ENCODE measurements at regions not wholly inside any gene's neighbourhood (a gene's known extent, or its start where the extent isn't known, plus 50 kb on each side); places are given as distances from the start of the nearest gene placed in this dataset.

DNA sequence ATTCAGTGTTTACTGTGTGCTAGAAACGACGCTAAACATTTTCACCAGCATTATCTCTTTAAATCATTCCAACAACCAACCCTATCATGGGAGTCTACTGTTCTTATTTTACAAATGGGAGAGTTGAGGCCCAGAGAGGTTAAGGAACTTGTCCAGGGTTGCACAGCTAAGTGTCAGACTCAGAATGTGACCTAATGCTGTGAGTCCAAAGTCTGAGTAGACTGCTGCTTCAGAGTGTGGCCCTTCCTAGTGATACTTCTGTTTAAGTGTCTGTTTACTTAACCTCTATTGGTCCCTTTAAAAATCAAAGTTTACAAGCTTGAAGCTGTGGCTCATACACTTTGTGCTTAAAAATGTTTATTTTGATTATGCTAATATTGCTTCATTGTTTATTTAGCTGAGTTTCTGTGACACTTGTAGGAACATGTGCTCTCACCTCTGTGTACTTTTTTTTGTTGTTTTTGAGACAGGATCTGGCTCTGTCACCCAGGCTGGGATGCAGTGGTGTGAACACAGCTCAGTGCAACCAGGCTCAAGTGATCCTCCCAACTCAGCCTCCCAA is 84.4 kb upstream of the SYPL1 start:
- DNase-seq = no peak

- no peak for DNase-seq
These were observed 81.5 kb upstream of the SYPL1 start for GRCh38 chr7:106193661-106194060.

- no peak for DNase-seq
These were observed 78.6 kb upstream of the SYPL1 start for GRCh38 chr7:106190589-106191330.

GRCh38 chr7:106187613-106188350 is 75.7 kb upstream of the SYPL1 start:
- DNase-seq = no peak

DNA sequence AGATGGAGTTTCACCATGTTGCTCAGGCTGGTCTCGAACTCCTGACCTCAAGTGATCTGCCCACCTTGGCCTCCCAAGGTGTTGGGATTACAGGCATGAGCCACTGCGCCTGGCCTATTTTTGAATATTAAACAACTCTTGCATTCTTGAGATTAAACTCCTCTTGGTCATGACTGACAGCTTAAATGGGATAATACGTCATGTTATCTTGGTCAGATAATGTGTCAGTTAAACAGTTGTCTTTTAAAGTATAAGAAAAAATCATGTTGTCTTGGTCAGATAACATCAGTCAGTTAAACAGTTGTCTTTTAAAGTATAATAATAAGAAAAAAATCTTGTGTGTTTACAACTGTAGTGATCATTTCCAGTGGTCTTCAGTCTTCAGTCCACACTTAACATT is 73.6 kb upstream of the SYPL1 start:
- DNase-seq = no peak

DNA sequence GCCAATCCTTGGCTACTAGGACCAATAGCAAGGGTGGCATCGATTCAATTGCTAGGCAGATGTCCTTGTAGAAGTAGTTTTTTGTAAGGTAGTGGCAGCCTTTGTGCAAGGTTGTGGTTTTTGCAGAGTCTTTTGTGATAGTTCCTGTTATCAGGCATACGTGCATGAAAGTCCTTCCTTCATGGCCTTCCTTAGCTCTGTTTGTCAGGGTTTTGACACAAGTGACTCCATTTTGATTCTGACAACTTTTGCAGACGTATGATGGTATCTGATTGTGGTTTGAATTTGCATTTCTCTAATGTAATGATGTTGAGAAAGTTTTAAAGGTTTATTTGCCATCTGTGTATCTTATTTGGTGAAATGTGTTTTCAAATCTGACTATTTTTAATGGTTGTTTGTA is 71.8 kb upstream of the SYPL1 start:
- no peak for DNase-seq

GRCh38 chr7:106182904-106183303 is 70.8 kb upstream of the SYPL1 start:
- no peak for DNase-seq

GRCh38 chr7:106181658-106182265 is 69.7 kb upstream of the SYPL1 start:
- DNase-seq = no peak

DNA sequence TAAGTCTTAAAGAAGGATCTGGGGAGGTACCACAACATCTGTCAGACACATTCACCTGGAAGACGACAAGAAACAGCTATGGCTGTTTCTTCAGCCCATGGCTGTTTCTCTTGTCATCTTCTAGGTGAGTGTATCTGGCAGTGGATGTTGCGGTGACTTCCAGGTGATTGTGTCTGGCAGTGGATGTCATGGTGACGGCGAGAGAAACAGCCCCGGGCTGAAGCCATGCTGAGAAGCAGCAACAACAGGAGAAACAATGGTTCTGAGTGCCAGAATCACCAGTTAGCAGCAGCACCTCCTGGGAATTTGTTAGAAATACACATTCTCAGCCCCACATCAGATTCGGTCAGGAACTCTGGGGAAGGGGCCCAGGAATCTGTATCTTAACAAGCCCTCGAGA is 68.6 kb upstream of the SYPL1 start:
- DNase-seq = no peak

DNA sequence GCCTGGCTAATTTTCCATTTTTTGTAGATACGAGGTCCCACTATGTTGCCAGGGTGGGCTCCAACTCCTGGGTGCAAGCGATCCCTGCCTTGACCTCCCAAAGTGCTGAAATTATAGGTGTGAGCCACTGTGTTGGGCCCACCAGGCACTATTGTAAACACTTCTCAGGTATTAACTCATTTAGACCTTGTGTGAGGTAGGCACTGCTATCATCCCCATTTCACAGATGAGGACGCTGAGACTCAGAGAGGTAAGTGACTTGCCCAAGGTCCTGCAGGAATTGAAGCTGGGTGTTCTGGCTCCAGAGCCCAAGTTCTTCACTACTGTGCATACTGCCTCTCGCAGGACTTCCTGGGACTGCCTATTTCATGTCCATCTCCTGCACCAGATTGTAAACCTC is 67.1 kb upstream of the SYPL1 start:
- DNase-seq = no peak

- no peak for DNase-seq
These were observed 66.6 kb upstream of the SYPL1 start for GRCh38 chr7:106178593-106179134.

DNA sequence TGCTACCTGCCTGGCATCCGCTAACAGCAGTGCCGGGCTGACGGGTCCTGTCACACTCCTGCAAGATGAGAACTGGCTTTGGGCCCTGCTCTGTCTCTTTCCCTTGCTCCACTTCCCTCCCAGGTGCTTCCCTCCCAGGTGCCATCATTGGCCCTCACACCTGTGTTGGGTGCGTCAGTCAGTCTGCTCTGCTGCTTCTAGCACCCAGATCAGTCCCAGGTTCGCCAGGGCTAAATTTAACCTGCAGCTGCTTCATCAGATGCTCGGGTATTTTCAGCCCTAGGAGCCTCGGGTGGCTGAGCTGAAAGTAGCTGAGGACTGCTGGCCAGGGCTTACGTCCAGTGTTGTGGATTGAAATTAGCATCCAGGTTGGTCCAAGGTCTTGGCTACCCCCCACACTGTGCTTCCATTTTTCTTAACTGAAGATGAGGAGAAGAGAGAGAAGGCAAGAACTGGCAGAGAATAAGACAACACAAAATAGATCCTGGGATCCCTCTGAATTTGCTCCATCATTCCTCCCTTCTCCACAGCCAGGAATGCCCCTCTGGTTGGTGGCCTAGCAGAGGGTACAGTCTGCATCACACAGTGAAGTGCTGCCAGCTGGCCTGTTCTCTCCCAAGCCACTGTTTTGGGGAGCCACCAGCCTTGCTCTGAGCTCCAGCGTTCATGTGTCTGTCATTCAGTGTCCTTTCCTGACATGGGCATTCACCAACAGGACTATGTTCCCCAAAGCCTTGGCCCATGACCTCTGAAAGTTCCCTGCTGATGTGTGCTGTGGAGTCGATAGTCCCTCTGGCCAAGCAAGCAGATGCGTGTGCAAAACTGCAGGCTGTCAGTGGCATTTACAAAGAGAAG is 65.9 kb upstream of the SYPL1 start:
- DNase-seq = no peak

DNA sequence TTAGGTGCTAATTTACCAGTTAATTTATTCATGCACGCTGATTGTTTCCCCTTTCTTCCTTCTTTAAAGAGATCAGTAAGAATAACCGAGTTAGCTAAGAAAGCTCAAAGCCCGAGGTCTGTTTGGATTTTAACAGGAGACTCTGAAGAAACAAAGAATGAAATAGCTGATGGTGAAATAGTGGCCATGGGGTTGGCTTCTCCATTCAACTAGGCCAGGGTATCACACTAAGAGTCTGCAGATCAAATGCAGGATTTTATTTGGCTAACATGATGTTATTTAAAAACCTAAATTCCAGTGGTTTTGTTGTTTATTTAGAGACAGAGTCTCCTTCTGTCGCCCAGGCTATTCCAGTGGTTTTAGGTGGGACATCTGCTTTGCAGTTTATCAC is 65.2 kb upstream of the SYPL1 start:
- no peak for DNase-seq

GRCh38 chr7:106176414-106177299 is 64.5 kb upstream of the SYPL1 start:
- peak; percentile 80 for DNase-seq

DNA sequence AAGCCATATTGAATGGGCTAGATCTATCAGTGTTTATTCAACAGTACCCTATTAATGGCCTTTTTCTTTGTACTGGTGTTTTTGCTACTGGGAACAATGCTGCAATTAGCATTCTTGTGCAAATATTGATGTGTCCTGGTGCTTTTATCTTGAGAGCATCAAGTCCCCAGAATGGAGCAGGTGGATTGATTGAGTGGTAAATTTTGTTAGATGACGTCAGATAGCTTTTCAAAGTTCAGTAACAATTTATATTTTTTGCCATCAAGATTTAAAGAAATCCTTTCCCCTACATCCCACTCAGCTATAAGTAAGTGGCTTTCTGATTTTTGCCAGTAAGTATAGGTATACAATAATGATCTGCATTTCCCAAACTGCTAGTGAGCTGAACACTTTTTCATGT is 63.4 kb upstream of the SYPL1 start:
- no peak for DNase-seq

DNA sequence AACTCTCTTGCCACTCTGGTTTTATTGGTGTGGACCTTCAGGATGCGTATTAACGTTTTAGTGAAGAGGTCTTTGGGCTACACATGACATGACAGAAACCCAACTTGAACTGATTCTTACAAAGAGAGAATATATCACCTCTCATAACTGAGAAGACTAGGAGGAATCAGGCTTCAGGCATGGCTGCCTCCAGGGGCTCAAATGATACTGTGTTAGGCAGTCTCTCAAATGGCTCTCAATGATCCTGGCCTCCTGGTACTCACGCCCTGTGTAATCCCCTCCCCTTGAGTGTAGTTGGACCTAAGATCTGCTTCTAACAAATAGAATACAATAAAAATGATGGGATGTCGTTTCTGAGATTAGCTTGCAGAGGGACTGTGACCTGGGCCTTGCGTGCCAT is 58.5 kb upstream of the SYPL1 start:
- DNase-seq = no peak

DNA sequence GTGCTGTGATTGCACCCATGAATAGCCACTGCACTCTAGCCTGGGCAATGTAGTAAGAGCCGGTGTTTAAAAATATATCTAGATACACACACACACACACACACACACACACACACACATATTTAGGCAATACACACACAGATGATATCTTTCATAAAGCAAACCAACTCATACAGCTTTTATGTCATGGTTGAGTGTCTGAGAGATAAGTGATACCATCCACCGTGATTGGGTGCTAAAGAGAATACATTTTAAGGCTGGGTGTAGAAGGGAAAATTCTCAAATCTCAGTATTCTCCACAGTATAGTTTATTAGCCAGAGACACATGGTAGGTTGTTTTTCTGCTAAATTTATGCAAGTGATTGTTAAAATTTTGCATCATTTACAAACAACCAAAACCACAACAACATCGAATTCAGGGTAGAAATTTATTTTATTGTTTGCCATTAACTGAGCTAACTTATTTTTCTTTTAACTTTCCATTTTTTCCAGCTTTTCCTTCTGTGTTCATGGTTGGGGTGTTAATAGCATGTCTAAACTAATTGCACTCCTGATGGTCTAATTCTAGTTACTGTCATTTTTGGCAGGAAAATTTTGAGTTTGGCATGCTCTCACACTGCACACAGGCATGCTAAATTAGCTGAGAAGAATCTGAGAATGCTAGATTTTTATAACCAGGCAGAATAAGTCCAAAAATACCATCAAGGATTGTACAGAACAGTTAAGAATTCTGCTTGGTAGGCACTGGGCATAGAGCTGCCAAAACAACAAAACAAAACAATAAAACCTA is 57.9 kb upstream of the SYPL1 start:
- no peak for DNase-seq

DNA sequence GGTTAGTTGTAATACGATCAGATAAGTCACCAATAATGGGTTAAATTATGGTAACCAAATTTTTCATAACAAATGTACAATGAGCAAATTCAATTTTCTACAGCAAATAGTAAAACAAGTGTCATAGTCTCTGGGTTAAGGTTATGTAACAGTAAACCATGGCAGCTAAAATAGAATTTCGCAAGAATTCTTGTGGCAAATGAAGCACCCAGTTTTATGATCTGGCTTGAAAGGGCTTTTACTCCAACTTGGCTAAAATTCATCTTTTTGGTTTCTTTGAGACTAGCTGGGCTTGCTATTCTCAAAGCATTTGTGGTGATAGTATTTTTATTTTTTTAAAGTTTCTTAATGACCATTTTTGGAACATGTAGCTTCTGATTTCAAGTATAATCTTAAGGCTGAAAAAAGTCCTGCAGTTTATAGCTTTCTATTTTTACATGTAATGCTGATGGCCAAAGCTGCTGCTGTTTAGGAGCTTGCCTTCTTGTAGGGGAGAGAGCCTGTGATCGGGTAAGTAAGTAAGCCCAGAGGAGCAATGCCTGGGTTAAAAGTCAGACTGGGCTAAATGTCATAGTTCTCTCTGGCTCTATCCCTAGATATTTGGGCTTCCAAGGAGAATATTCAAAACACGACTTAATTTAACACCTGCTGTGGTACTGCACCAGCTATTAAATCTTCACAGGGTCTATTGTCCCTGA is 55.5 kb upstream of the SYPL1 start:
- no peak for DNase-seq

GRCh38 chr7:106166651-106167342 is 54.7 kb upstream of the SYPL1 start:
- peak; percentile 40 for DNase-seq

Data from stimulated activated CD4-positive, alpha-beta T cell treated with anti-CD3 and anti-CD28 coated beads, Interleukin-15, amount 100 ng/mL, for 24 hours (primary cell).